ENCODE measurements at regions not wholly inside any gene's neighbourhood (a gene's known extent, or its start where the extent isn't known, plus 50 kb on each side); places are given as distances from the start of the nearest gene placed in this dataset.
"Not testable (repeated sequence)": the region's sequence is repeated elsewhere in the genome, so short reads cannot be mapped to it uniquely, and the experiment has no call there.

- no peak for DNase-seq
These were observed 111.1 kb downstream of the KLF8 start for GRCh38 chrX:56343219-56343618.

DNA sequence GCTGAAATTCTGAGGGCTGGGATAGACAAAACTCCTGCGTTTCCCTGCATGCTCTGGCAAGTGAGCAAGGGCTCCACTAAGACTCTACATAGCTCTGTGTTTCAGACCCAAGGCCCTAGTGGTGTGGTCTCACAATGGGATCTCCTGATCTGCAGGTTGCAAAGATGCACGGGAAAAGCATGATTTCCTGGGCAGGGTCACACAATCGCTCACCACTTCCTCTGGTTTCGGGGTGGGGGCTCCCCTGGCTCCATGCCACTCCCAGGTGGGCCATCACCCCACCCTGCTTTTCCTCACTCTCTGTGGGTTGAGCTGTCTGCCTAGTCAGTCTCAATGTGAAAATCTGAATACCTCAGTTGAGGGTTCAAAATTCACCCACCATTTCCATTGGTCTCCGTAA is 111.5 kb downstream of the KLF8 start:
- no peak for DNase-seq

- not testable (repeated sequence) for DNase-seq
These were observed 126.0 kb downstream of the KLF8 start for GRCh38 chrX:56358145-56358544.

DNA sequence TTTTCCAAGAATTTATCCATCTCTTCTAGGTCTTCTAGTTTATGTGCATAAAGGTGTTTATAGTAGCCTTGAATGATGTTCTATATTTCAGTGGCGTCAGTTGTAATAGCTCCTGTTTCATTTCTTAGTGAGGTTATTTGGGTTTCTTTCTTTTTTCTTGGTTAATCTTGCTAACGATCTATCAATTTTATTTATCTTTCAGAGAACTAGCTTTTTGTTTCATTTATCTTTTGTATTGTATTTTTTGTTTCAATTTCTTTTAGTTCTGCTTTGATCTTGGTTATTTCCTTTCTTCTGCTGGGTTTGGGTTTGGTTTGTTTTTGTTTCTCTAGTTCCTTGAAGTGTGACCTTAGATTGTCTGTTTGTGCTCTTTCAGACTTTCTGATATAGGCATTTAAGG is 133.0 kb downstream of the KLF8 start:
- DNase-seq: not testable (repeated sequence)

- no peak for DNase-seq
These were observed 134.7 kb downstream of the KLF8 start for GRCh38 chrX:56366901-56367300.

DNA sequence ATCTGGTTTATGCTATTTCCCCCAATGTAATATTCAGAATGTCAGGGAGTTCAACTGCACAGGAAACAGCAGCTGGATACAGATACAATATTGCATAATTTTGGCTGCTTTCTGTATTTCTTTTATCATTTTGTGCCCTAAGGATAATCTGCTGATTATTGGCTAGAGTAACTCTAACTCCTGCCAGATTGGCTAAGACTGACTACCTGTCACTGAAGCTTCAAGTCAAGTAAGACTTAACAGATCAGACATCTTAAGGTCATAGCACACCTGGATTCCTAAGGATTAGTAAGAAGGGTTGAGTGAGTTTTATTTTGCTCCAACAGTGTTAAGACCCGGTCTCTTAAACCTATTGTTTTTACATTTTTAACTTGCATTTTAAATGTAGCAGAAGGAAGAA is 136.8 kb downstream of the KLF8 start:
- DNase-seq: no peak

DNA sequence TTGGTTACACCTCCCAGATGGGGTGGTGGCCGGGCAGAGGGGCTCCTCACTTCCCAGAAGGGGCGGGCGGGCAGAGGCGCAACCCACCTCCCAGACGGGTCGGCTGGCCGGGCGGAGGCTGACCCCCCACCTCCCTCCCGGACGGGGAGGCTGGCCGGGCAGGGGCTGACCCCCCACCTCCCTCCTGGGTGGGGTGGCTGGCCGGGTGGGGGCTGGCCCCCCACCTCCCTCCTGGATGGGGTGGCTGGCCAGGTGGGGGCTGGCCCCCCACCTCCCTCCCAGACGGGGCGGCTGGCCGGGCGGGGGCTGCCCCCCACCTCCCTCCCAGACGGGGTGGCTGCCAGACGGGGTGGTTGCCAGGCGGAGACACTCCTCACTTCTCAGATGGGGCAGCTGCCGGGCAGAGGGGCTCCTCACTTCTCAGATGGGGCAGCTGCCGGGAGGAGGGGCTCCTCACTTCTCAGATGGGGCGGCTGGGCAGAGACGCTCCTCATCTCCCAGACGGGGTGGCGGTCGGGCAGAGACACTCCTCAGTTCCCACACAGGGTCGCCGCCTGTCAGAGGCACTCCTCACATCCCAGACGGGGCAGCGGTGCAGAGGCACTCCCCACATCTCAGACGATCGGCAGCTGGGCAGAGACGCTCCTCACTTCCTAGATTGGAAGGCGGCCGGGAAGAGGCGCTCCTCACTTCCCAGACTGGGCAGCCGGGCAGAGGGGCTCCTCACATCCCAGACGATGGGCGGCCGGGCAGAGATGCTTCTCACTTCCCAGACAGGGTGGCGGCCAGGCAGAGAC is 148.0 kb downstream of the KLF8 start:
- not testable (repeated sequence) for DNase-seq

GRCh38 chrX:56382278-56382677 is 150.1 kb downstream of the KLF8 start:
- DNase-seq: no peak

DNA sequence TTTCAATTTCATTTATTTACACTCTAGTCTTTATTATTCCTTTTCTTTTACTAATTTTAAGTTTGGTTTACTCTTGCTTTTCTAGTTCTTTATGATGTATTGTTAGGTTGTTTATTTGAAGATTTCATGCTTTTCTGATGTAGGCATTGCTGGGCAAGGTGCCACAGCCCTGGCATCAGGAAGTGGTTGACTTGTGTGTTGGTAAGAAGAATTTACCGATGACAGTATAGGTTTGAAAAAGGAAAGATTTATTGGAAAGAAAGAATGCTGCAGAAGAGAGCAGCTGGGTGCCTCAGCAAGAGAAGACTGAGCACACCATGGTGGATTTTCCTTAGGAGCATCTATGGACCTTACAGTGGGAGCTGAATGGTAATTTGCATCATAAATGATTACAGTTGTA is 153.2 kb downstream of the KLF8 start:
- peak in 2 of 4 experiments; percentile 6 to 15 for DNase-seq

DNA sequence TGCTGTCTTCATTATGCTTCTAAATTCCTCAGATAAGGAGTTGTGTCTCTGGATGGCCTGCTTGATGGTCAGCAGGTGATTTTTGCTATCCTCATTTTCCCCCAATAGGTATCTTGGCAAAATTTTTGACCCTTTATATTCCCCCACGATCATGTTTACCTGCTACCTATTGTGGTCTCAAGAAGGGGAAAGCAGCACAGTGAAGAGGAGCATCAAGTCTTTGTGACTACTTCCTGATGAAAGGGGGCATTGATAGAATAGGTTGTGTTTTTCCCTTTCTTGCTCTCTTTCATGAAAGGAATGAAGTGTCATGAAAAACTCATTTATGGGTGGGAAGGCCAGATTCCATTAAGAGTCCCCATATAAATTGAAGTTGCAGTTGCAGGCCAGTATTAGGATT is 153.8 kb downstream of the KLF8 start:
- no peak for DNase-seq

DNA sequence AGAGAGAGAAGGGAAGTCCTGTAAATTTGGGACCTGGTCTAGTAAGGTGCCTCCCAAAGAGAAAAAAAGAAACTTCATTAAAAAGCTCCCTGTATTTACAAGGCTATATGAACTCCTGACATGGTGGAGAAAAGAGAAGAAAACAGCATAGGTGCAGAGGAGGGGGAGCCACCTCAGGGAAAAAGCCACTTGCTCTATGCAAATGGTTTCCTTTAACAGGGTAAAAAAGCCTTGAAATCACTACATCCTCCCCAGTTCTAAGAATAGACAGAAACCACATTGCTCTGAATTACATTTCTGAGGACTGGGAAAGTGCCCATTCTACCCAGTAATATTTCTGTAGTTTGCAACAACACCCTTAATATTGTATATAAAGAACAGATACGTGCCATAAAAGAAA is 165.5 kb downstream of the KLF8 start:
- DNase-seq: no peak

GRCh38 chrX:56402207-56402606 is 161.2 kb upstream of the UBQLN2 start:
- no peak for DNase-seq

GRCh38 chrX:56429581-56429980 is 133.8 kb upstream of the UBQLN2 start:
- DNase-seq: no peak

- DNase-seq: not testable (repeated sequence)
These were observed 111.4 kb upstream of the UBQLN2 start for GRCh38 chrX:56451981-56452380.

DNA sequence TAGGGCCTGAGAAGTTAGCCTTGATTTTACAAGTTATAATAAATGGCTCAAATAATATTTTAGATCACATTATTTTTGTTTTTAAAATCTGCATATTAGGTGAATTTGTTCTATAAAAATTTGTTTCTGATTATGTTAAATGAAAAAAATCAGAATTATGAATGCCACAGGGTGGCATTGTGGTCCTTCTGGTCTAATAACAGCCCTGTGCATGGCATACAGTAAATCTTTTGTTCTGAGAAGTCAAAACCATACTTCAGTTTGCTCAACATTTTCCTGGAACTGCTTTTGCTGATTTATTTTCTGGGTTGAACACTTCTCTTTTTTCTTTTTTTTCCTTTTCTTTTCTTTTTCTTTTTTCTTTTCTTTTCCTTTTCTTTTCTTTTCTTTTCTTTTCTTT is 101.0 kb upstream of the UBQLN2 start:
- DNase-seq: no peak

- no peak for DNase-seq
These were observed 95.0 kb upstream of the UBQLN2 start for GRCh38 chrX:56468441-56468840.

GRCh38 chrX:56494923-56495322 is 68.5 kb upstream of the UBQLN2 start:
- DNase-seq: not testable (repeated sequence)

GRCh38 chrX:56498756-56499155 is 64.7 kb upstream of the UBQLN2 start:
- no peak for DNase-seq

DNA sequence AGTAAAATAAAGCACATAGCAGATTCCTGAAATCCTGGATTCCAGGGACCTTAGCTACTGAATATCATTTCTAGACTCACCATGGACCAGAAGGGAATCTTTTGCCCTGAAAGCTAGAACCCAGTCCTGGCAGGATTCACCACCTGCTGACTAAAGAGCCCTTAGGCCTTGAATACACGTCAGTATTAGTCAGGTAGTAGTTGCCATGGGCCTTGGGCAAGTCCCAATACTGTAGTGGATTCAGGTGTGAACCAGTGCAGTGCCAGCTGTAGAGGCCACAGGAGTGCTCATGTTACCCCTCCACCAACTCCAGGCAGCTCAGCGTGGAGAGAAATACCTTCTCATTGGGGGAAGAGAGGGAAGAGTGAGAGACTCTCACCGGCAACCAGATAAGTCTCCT is 64.1 kb upstream of the UBQLN2 start:
- no peak for DNase-seq

GRCh38 chrX:56503941-56504673 is 59.3 kb upstream of the UBQLN2 start:
- no peak for DNase-seq

- DNase-seq: no peak
These were observed 57.6 kb upstream of the UBQLN2 start for GRCh38 chrX:56505866-56506265.
